ENCODE measurements at regions not wholly inside any gene's neighbourhood (a gene's known extent, or its start where the extent isn't known, plus 50 kb on each side); places are given as distances from the start of the nearest gene placed in this dataset.

- no peak for TF ChIP-seq CTCF (conservative IDR thresholded peaks at IDR 0.05; ENCODE audit: low read depth, low read length)
- no peak for TF ChIP-seq POLR2A (IDR thresholded peaks at IDR 0.05; ENCODE audit: low read depth, low read length)
- no peak for TF ChIP-seq SMC3 (IDR thresholded peaks at IDR 0.05; ENCODE audit: low read depth, low read length)
Measured at GRCh38 chr4:11106759-11107158, 321.9 kb downstream of the HS3ST1 start.

Data from IMR-90 (cell line).